GM18868 (cell line): ENCODE measurements at regions not wholly inside any gene's neighbourhood (a gene's known extent, or its start where the extent isn't known, plus 50 kb on each side); places are given as distances from the start of the nearest gene placed in this dataset.

Source experiments
- ATAC-seq: cut with Tn5 transposase; IDR thresholded peaks from one replicate; pipeline ENCODE4 v1.9.1; 2021; ENCODE audit warnings: mild to moderate bottlenecking, moderate library complexity; ENCODE audit not compliant: unreplicated experiment

DNA sequence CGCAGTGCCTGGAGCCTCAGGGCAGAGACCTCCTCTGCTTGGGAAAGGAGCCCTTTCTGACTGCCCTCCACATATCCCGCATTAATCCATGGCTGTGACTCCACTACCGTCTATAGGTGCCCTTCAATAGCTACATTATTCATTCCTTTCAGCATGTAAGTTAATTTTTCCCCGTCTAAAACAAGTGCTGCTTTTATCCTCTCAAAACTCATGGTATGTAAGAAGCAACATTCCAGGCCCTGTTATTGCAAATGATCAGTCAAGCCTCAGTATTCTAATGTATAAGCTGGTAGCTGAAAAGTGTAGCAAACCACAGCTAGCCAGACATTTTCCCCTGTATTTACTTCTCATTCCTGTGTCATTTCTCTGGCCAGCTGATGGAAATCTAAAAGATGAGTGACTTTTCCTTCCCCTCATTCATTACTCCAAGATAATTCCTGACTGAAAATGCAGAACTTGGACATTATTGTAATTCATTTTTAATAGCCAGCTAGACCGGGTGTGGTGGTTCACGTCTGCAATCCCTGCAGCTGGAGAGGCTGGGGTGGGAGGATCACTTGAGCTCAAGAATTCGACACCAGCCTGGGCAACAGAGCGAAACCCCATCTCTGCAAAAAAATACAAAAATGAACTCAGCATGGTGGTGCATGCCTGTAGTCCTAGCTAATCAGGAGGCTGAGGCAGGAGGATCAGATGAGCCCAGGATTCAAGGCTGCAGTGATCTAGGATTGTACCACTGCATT lies 88.5 kb upstream of the SOD1 start:
- ATAC-seq, result no peak

- ATAC-seq, result no peak
Observed at GRCh38 chr21:31566611-31567010, 92.9 kb upstream of the SOD1 start.

GRCh38 chr21:31566064-31566463 lies 93.4 kb upstream of the SOD1 start:
- ATAC-seq, result no peak

DNA sequence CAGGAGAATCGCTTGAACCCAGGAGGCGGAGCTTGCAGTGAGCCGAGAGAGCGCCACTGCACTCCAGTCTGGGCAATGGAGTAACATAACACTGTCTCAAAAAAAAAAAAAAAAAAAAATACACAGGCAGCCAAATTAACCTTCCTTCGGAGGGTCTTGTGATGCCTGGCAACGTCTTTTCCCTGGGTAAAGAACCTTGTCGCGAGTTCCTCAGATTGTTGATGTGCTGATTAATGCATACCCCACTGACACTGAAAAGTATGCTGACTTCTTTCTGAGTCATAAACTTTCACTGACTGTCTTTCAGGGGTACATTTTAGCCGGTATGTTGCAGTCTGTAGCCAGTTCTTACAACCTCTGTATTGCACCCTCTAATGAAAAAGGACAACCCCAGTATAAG lies 95.1 kb upstream of the SOD1 start:
- no peak for ATAC-seq

DNA sequence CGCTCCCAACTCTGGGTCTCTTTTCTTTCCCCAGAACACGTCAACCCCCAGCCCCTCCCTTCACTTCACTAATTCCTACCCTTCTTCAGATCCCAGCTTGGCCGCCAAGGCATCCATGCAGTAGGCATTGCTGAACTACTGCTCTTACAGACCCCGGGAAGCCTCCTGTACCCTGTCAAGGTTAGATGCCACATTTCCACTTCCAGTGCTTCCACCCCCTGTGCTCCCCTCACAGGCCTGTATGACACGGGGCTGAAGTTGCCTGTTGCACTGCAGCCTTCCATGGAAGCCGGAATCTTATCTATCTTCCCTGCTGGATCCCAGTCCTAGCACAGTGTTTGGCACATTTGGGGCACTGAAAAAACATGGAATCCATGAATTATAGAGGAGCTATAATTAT lies 99.0 kb upstream of the SOD1 start:
- no peak for ATAC-seq

- peak; percentile 78 for ATAC-seq
Observed at GRCh38 chr21:31559368-31560119, 99.9 kb upstream of the SOD1 start.

- peak; percentile 84 for ATAC-seq
Observed at GRCh38 chr21:31558962-31559367, 100.5 kb upstream of the SOD1 start.

DNA sequence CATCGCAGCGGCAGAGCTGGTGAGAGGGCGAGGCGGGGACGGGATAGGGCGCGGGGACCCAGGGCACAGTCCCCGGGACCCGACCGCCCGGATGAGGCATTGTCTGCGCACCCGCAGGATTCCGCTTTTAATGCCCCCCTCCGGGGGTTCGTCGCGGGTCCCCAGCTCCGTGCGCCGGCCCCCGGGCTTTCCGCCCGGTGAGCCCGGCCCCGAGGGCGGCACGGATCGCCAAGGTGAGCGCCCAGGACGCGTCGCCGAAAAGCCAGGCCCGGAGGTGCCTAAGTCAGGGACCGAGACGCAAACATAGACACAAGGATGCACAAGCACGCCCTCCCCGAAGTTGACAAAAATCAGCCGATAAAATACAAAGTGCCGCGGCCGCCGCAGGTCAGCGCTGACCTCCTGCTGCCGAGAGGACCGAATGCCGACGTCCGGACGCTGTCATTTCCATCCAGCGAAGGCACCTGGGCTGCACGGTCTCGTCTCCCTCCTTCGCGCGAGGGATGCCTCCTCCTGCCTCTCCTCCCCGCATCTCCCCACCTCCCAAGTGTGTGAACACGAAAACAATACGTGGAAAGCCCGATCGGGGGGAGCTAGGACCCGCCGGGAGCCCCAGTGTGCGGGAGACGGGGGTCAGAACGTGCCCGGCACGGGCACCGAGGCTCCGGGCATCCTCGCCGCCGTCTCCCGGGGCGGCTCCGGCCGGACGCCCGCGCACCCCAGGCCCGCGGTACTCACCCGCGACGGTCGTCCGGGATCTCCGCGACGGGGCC lies 101.1 kb upstream of the SOD1 start:
- ATAC-seq, result no peak

DNA sequence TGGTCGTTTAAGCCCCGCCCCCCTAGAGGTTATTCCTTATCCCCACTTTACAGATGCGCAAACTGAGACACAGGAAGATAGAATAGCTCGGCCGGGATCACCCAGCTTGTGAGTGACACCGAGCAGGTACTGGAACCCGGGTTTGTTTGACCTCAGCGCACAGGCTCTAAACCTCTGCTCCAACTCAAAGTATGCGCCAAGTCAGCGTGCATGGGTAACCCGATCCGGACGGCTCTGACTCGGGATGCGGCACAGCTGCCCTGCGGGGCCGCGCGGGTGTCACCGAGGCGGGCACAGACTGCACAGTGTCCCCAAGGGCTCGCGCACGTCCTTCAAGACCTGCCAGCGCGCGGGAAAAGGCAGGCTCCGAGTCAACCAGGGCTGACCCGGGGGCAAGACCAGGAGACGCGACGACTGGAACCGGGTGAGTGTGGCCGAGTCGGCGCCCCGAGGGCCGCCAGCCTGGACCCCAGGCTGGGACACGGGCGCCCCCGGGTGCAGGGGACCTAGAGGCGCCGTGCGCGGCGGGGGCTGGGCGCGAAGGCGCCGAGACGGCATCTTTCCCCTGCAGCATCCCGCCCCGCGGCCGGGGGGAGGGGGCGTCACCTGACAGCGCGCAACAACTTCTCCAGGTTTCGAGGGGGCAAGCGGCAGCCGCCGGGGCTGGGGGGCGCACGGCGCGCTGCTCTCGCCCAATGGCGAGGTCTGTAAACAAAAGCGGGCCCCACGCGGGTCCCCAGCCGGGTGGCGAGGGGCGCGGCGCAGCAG lies 101.9 kb upstream of the SOD1 start:
- ATAC-seq, result no peak

DNA sequence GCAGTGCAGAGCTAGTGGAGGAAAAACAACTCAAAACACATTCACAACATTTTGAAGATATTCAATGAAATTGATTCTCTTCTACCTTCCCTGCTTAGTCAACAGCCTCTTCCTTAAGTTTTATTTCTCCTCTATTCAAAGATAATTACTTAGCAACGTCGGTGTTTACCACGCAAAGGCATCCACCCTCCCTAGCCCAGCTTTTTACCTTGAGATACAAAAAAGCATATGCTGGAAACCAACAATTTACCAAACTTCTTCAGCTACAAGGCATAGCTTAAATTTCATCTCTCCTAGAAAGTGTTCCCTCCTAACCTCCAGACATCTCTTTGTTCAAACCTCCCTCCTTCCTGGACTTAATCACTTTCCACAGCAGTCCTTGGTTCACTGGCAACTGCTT lies 102.8 kb upstream of the SOD1 start:
- no peak for ATAC-seq

GRCh38 chr21:31555741-31556191 lies 103.7 kb upstream of the SOD1 start:
- no peak for ATAC-seq

DNA sequence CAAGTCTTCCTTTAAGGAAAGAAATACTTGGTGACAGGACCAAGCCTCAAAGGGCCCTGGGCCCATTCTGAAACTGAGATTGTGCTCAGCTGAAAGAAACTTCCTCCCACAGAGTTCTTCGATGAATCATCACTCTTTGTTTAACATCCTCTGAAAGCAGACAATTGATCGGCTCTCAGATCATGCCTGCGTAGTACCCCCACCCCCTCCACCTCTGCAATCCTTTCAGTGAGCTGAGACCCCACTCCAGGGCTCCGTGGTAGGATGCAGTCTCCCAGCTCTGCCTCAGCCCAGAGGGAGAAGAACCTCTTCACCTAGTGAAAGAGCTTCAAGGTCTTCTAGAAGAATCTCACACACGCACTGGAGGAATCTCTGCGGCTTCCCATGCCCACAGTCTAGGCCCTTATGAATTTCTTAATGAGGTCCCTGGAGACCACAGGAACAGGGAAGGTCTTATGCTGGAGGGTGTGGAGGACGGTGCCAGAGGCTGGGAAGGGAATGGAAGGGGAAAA lies 104.9 kb upstream of the SOD1 start:
- peak; percentile 58 for ATAC-seq

DNA sequence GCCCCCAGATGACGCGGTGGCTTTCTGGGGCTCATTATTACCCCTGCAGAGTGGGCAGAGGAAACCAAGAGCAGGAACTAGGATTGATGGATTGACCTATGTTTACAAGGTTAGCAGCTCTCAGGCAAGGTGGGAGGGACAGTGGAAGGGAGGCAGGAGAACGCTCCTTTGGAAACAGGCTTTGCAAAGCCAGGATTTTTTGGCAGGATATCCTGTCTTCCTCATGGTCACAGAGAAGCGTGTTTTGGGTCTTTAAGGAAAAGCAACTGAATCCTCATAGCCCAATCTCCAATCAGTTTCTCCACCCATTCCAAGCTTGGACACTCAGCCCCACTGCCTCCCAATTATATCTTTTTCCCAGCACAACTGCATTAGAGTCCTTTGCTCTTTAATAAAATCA lies 105.6 kb upstream of the SOD1 start:
- no peak for ATAC-seq

- ATAC-seq, result no peak
Observed at GRCh38 chr21:31553461-31553860, 106.0 kb upstream of the SOD1 start.

GRCh38 chr21:31552826-31553225 lies 106.7 kb upstream of the SOD1 start:
- ATAC-seq, result no peak

GRCh38 chr21:31550070-31550469 lies 109.4 kb upstream of the SOD1 start:
- no peak for ATAC-seq

DNA sequence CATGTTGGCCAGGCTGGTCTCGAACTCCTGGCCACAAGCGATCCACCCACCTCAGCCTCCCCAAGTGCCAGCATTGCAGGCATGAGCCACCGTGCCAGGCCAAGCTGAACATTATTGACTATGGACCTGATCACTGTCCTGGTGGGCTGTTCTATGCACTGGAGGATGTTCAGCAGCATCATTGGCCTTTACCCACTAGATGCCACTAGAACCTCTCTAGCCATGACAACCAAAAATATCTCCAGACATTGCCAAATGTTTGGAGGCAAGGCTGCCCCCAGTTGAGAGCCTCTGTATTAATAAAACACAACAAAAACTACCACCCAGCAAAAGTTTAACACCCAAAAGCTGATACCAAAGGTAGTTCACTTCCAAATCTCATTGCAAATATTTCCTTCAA lies 110.8 kb upstream of the SOD1 start:
- ATAC-seq, result no peak

GRCh38 chr21:31546443-31547170 lies 112.9 kb upstream of the SOD1 start:
- no peak for ATAC-seq

- no peak for ATAC-seq
Observed at GRCh38 chr21:31545036-31545435, 114.5 kb upstream of the SOD1 start.

DNA sequence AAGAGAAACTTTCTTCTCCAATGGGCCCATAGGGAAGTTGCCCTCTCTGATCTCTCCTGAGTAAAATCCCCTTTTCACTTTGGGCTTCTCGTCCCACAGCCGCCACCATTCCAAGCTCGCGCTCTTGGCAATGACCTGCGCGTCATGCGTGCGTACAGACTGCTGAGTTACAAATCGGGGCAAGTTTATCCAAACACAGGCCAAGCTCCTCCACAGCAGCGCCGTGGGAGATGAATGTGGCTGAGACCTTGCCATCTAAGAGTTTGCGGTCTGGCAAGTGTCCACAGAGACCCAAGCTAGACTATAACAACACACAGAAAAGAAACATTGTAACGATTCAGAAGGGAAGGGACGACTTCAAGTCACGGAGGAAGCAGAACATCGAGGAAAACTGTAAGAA lies 116.3 kb upstream of the SOD1 start:
- no peak for ATAC-seq
